RPMI8226 (cell line): ENCODE measurements at regions not wholly inside any gene's neighbourhood (a gene's known extent, or its start where the extent isn't known, plus 50 kb on each side); places are given as distances from the start of the nearest gene placed in this dataset.
"Not testable (repeated sequence)": the region's sequence is repeated elsewhere in the genome, so short reads cannot be mapped to it uniquely, and the experiment has no call there.

Source experiments
- DNase-seq: peaks from one replicate; pipeline ENCODE4 v3.0.0-alpha.2; 2015

DNA sequence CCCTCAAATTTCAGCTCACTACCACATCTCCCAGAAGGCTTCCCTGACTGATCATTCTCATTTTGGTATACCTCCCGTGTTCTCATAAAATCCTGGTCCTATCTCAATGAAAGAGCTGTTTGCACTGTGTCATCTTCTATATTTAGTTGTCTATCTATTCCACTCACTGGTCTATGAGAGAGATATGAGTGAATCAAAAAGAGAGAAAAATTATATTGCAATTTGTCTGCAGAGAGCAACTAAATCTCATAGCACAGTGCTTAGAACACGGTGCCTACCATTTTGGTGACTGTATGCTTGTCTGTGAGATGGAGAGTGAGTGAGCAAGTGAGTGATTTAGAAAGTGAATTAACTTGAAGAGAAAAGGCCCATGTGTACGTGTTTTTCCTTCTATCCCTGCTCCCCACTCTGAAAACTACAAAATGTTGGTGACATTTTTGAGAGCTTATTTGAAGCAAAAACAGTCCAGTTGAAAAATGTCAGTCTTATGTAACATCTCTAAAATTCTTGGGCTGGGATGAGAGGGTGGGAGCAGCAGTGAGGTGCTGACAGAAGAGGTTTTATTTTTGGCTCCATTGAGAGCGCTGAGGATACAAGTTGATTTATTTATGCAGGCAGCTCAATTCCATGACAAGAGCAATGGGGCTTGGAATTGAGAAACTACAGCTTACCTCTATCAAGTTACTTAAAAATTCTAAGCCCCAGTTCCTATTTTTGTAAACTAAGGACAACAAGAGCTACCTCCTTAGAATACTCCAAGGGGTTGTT is 373.5 kb upstream of the CHST9 start:
- DNase-seq, result no peak

DNA sequence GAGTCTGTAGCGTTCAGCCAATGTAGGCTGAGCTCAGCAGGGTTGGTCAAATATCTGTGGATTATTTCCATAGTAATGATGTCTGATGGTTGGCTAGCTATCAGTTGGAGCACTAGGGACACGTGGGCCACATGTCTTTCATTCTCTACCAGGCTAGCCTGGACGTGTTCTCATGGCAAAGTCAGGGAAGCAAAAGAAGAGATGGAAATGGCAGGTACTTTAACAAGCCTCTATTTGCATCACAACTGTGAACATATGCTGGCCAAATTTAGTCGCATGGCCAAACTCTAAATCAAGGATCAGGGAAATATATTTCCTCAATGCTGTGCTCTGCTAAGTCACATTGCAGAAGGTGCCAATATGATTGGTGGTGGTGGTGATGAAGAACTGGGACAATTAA is 371.6 kb upstream of the CHST9 start:
- no peak for DNase-seq

DNA sequence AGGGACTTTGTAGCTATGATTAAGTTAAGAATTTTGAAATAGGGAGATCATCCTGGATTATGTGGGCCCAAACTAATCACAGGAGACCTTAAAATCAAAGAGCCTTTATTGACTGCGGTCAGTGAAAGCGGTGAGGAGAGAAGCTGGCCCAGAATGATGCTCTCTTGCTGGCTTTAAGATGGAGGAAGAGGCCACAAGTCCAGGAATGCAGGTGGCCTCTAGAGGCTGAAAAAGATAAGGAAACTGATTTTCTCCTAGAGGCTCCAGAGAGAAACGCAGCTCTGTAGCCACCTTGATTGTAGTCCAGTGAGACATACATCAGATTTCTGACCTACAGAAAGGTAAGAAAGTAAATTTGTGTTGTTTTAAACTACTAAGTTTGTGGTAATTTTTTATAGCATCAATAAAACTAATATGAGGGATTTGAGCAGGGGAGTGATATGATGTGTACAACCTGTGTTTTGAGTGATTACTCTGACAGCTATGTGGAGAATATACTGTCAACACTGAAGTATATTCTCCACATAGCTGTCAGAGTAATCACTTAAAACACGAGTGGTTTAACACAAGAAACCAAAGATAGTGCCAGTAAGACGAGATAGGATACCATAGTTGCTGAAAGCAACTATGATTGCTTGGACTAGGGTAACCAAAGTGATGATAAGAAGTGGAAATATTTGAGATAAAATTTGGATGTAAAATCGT is 364.4 kb upstream of the CHST9 start:
- no peak for DNase-seq

DNA sequence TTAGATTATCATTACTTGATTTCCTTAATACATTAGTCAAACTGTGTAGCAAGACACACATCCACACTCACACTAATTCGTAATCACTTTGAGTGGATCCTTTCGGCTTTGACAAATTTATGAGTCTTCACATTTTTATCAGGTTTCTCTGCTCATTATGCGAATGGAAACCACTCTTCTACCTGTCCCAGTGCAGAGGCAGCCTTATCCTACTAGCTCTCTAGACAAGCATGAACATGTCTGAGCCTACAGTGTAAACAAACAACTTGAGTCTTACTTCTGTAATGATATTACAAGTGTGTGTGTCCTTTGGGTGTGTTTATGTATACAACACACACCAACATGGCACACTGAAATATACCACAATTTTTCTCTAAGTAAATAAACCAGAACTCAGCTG is 361.9 kb upstream of the CHST9 start:
- no peak for DNase-seq

DNA sequence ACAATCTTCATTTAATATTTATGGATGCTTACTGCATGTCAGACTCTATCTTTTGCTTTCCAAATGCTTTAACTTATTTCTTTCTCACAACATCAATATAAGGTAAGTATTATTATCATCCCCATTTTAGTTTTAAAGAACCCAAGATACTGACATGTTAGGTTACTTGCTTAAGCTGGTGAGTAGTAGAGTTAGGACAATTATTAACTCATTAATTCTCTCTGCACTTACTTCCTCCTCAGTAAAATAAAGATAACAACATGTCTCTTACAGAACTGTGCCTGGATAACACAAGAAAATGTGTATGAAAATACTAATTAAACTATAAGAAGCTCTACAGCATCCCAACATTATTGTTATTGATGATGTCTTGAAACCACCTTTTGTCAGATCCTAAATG is 359.1 kb upstream of the CHST9 start:
- DNase-seq, result no peak

DNA sequence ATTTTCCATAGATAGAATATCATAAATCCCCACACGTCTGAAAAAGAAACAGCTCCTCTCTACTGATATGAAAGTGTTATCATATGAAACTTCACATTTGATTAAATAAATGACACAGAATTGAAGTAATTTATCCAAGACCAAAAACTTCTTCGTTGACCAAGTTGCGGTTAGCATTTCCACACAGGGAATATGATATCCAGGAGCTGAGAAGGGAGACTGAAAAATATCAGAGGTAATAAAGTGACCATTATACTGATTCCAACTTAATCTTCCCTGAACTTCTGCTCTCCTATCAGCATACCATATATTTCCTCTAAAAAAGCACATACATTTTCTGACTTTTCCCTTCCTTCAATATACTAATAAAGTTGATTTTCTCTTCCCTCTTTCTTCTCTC is 356.2 kb upstream of the CHST9 start:
- no peak for DNase-seq

DNA sequence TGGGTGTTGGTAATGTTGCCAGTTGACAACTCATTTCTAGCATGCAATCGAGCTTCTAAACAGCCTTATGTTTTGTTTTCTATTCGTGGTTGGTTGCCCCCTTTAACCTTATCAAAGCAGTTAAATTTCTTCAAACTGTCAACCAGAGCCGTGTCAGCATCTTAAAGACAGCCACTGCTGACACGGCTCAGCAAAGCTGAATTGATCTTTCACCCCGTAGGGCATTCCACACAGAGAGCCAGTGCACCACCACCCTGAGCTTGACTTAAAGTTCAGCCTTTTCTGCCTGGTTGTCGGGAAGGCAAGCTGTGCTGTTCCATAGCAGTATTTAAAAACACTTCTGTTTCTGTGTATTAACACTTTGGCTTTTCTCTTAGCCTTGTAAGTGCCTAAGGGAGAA is 355.0 kb upstream of the CHST9 start:
- no peak for DNase-seq

DNA sequence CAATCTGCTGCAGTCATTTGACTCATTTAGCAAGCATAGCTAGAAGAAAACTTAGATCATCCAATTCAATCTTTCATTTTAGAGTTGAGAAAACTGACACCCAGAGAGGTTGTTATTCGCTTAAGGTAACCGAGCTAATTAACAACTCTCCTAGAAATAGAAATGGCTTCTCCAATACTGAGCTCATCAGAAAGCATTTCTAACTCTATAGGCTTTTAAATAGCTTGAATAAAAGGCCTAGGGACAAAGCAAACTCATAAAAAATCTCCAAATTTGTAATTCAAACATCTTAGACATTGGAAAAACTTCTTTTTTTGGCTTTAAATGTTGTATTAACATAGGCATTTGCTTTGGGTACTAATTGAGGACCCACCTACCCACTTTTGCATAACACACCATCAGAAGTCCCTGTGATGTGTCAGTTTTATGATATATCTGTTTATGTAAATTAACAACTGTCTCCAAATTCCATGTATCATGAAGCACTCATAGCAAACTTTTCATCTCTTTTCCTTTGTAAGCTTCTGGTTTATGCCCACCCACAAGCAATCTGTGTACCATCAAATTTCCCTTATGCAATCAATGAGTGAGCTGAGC is 343.9 kb upstream of the CHST9 start:
- no peak for DNase-seq

DNA sequence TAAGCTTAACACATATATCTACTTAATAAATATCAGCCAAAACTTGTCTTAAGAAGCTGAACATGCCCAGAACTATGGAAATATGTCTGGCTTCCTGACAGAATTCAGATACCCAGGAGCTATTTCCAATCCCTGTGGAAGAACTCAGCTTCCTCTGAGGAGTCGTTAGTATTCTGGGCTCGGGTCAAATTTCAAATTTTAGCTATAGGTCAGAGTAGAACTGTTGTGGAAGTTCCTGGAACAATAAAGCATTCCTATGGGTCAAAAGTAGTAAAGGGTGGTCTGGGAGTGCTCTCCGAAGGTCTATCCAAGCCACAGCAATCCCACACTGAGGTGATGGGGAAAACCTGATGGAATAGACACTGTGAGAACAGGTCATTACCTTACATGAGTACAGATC is 342.7 kb upstream of the CHST9 start:
- no peak for DNase-seq

DNA sequence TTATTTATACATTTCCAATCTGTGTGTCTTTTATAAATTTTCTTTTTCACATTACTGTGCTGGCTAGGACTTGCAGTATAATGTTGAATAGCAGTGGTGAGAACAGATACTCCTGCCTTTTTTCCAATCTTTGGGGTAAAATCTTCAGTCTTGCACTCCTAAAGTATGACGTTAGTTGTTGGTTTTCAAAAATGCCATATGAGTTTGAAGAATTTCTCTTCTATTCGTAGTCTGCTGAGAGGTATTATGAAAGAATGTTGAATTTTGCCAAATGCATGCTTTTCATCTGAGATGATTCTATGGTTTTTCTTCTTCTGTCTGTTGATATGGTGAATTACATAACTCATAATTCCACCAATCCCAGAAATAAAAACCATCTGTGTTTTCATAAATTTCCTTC is 335.3 kb upstream of the CHST9 start:
- DNase-seq, result no peak

DNA sequence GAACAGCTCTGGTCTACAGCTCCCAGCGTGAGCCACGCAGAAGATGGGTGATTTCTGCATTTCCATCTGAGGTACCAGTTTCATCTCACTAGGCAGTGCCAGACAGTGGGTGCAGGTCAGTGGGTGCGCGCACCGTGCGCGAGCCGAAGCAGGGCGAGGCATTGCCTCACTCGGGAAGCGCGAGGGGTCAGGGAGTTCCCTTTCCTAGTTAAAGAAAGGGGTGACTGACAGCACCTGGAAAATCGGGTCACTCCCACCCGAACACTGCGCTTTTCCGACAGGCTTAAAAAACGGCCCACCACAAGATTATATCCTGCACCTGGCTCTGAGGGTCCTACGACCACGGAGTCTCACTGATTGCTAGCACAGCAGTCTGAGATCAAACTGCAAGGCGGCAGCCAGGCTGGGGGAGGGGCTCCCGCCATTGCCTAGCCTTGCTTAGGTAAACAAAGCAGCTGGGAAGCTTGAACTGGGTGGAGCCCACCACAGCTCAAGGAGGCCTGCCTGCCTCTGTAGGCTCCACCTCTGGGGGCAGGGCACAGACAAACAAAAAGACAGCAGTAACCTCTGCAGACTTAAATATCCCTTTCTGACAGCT is 325.0 kb upstream of the CHST9 start:
- DNase-seq, result not testable (repeated sequence)

DNA sequence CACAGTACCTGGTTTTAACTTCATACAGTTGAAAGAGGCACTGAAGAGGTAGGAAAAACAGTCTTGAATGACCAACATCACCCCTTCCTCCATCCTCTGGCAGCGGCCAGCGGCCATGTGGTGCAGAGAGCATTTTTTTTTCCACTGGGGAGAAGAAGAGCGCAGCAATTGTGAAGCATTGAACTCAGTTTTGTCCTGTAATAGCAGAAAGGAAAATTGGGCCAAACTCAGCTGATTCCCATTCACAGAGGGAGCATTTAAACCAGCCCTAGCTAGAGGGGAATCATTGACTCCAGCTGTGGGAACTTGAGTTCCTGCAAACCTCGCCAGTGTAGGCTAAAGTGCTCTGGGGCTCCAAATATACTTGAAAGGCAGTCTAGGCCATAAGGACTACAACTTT is 316.6 kb upstream of the CHST9 start:
- DNase-seq, result no peak

DNA sequence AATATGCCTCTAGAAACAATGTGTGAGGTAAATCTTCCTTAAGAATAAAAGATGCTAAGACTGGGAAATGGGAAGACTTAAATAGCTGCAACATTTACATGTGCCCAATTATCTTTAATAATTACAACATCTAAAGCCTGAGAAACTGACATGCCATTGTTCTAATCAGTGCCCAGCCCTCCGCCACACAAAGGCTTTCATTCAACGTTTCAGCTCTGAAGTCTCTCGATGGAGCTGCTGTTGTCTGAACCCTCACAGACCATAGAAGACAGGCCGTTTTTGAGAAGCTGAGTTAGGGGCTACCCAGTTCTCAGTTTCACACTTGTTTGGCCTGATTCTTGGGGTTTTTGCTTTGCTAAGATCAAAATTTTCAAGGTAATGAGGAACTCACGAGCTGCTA is 315.4 kb upstream of the CHST9 start:
- no peak for DNase-seq

DNA sequence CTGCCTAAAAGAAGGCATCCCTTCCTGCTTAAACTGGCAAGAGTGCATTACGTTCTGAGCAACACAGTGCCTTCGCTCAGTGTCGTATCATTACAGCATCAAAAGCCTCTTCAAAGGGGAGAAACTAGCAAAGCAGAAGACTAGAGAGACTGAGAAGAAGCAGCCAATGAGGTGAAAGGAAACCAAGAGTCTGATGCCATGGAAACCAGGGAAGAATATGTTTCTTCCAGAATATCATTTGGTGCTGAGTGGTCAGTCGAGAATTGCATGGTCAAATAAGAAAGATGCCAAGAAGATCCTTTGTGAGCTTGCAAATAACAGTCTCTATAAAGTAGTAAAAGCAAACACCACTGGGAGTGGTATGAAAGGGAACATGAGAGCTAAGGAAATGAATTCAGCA is 312.1 kb upstream of the CHST9 start:
- no peak for DNase-seq

DNA sequence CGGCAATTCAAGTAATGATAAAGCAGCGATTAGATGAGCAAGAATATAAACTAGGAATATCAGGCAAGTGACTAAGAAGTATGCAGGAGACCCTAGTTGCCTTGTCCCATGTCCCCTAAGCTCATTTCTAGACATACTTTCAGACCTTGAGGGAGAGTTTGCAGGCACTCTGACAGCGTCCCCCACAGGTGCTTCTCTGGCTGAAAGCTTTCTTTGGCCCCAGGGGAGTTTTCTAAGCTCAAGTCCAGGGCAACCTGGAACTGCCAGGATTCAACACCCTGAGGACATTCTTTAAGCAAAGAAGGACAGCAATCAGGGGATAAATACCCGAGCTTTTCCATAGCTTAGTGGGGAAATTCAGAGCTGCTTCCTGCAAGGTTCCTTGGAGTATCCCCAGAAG is 308.1 kb upstream of the CHST9 start:
- DNase-seq, result no peak

DNA sequence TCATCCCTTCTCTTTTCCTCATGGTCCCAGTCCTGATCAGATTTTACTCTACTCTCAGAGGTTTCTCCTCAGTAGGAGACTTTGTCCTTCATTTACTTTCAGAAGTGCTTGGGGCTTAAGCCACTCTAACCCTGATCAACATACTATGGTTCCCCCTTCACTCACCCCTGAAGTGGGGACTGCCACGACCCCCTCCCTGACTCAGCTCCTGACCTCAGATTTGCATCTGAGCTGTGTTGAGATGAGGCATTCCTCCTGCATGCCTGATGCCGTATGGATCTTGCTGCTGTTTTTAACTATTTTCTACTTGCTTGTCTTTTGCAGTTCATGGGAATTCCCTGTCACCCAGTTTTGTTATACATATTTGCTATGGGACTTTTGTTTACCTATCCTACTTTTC is 306.7 kb upstream of the CHST9 start:
- no peak for DNase-seq

DNA sequence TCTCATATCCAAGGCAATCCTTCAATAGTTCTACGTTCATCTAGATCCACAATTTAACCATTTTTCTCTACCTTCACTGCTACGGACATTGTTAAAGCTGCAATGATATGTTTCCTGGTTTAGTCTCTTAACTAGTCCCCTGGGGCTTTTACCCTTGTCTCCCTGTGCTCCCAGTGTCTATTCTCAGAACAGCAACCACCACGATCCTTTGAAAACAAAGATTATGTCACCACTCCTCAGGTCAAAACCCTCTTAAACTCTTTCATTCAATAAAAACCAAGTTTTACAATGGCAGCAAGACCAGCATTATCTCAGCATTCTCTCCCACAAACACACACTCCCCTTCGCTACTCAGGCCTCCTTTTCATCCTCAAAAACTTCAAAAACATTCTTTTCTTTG is 298.2 kb upstream of the CHST9 start:
- no peak for DNase-seq

DNA sequence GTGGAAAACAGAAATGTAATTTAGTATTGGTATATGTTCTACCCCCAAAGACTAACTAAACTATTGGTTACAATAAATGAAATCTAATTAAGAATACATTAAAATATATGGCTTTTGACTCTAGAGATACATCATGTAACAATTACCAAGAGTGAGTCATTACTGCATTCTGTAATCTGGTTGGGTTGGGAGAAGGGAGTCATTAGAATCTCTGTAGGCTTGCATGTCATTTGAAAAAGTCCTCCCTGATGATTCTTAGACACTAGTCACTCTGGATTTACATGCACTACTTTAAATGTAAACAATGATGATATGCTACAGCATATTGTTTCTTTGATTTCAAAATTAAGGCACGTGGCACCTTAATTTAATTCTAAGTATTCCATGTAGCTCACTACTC is 293.4 kb upstream of the CHST9 start:
- no peak for DNase-seq

DNA sequence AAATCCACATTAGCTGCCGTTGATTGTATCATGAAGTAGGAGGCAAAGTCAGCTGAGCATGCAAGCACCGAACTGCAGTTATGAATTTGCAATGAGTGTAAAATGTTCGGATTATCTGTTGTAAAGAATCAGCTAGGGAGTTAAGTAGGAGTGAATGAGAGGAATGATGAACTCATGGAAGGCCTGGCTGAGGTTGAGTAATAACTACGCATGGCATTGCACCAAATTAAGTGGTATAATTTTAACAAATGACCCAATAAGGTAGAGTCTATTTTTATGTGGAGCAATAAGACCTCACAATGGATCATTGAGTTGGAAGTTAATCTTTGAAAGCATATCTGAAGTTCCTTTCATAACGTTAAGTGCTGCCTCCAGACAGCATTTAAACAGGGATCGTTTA is 288.2 kb upstream of the CHST9 start:
- no peak for DNase-seq

DNA sequence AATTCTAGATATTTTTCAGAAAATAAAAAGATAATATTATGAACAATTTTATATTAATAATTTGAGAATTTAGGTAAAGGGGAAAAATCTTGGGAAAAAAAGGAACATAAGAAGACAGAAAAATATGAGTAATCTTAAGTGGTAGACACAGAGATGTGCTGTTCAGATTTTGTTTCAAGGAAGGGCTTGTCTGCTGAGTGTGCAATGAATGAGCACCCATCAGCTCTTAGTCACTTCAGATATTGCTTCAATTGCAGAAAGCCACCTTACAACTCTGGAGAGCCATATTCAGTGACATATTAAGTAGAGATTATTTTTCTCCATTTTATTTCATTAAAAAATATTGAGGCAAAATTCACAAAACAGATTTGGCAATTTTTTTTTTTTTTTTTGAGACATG is 282.0 kb upstream of the CHST9 start:
- no peak for DNase-seq

DNA sequence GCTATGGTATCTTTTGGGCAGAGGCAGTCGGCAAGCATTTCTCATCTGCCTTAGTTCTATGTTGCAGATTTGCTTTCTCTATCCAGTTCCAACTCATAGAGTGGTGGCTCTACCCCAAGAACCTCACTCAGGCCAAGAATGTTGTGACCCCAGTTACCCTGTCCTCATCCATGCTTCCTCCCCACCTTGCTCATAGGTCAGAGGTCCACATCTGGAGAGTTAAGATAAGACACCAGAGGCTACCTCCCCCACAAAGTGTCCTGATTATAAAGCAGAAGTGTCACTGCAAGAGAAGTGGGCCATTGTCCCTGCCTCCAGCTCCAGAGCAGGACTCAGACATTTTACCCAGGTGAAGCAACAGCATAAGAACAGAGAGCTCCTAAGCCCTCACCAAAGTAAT is 276.8 kb upstream of the CHST9 start:
- no peak for DNase-seq

DNA sequence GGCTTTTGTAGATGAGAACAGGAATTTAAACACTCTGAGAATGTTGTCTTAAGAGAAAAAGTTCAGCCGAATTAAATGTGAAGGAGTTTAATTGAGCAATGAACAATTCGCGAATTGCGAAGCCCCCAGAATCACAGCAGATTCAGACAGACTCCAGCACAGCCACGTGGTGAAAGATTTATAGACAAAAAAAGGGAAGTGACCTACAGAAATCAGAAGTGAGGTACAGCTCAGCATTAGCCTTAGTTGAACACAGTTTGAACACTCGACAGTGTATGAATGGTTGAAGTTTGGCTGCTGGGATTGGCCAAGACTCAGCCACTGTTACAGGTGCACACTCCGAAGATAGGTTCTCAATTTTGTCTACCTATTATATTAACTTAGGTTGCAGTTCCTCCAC is 264.0 kb upstream of the CHST9 start:
- DNase-seq, result no peak

DNA sequence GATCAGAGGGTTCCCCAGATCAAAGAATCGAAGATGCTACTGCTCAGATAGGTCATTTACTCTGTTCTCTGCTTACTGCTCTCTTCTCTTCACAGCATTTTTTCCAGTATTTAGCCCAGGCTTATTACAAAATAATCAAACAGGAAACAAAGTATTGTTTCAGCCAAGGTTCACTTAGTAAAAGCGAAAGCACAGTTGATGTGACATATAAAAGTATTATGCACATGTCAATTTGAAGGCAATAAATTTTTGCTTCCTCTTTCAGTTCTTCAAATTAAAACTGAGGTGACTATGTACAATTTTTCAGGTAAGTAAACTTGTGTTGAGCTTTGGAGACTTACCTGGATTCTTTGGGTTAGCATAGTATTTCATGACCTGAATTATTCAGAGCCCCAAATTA is 262.8 kb upstream of the CHST9 start:
- no peak for DNase-seq

DNA sequence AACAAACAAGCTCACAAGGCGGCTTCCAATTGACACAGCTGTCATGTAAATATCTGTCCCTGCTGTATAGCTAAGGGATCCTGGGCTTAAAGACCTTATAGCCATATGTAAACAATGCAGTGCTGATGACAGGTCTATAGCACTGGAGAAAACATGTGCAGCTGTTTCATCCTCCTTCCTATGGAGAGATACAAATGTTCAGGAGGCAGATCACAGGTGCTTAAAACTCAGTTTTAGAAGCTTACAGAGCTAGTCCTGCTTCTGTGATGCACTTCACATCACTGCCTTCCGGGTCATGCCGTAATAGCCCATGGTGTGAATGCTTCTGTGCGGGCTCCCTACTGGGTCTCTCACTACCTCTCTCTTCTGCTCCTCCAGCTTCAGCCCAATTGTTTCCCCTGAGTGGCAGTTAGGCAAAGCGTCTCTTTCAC is 262.4 kb upstream of the CHST9 start:
- no peak for DNase-seq
